Parathyroid adenoma (tissue), 2 donors: ENCODE measurements at regions not wholly inside any gene's neighbourhood (a gene's known extent, or its start where the extent isn't known, plus 50 kb on each side); places are given as distances from the start of the nearest gene placed in this dataset.

Source experiments
- H2AFZ ChIP-seq: fragments of 300-600 bp; sonication (generic); one replicate; pipeline ENCODE4 v1.7.0; 2017; ENCODE audit warnings: antibody characterized with exemption, mild to moderate bottlenecking
- H3K27ac ChIP-seq: fragments of 300-600 bp; sonication (generic); one replicate; pipeline ENCODE4 v1.7.0; 2017
- H3K27me3 ChIP-seq: fragments of 300-600 bp; sonication (generic); one replicate; pipeline ENCODE4 v1.7.0; 2017; ENCODE audit warnings: low read length; ENCODE audit not compliant: control insufficient read depth, insufficient read depth
- H3K36me3 ChIP-seq: fragments of 300-600 bp; sonication (generic); one replicate; pipeline ENCODE4 v1.7.0; 2017; ENCODE audit warnings: low read length; ENCODE audit not compliant: control insufficient read depth, insufficient read depth
- H3K4me1 ChIP-seq: fragments of 300-600 bp; sonication (generic); one replicate; pipeline ENCODE4 v1.7.0; 2017; ENCODE audit warnings: control low read depth
- H3K4me2 ChIP-seq: fragments of 300-600 bp; sonication (generic); one replicate; pipeline ENCODE4 v1.7.0; 2017; ENCODE audit warnings: low read length
- H3K4me3 ChIP-seq: fragments of 300-600 bp; sonication (generic); one replicate; pipeline ENCODE4 v1.7.0; 2017; ENCODE audit warnings: low read depth, low read length
- H3K79me2 ChIP-seq: fragments of 300-600 bp; sonication (generic); one replicate; pipeline ENCODE4 v1.7.0; 2017; ENCODE audit warnings: control low read depth
- H3K9ac ChIP-seq: fragments of 300-600 bp; sonication (generic); one replicate; pipeline ENCODE4 v1.7.0; 2017; ENCODE audit warnings: mild to moderate bottlenecking
- H3K9me3 ChIP-seq: fragments of 300-600 bp; sonication (generic); one replicate; pipeline ENCODE4 v1.7.0; 2017; ENCODE audit warnings: low read length; ENCODE audit not compliant: control insufficient read depth
- TF ChIP-seq, protein P1 (sequence below): fragments of 300-600 bp; sonication (generic); IDR thresholded peaks from one replicate; pipeline ENCODE4 v1.7.0; 2017; ENCODE audit warnings: antibody characterized with exemption, mild to moderate bottlenecking
- donor health status: primary hyperparathyroidism.

DNA sequence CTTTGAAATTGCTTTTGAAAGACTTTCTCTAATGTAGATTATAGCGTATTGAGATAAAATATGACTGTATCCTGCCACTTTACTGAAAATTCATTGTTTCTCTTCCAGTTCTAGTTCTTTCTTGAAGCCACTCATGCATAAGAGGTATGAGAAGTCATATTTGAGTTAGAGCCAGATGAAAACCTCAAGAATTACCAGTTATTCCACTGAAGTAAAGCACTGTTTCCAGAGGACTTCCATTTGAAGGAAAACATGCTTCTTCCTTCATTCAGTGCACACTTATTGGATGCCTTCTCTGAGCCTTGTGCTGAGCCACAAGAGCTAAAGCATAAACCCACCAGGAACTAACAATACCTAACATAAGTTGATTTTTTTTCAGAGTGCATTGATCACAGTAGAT is 513.4 kb downstream of the ZNF385D start:
- Histone ChIP-seq H3K4me1 (no peaks in the 10 kb centered on the region), H3K27ac (no peak overlapping the region), H2AFZ (no peak overlapping the region), H3K79me2 (no peaks in the 10 kb centered on the region), H3K9me3 (no peaks in the 10 kb centered on the region), H3K4me2 (no peak overlapping the region), H3K36me3 (no peaks in the 10 kb centered on the region), H3K9ac (no peak overlapping the region), H3K4me3 (no peak overlapping the region), H3K27me3 (no peaks in the 10 kb centered on the region)
- TF ChIP-seq, protein P1, sequence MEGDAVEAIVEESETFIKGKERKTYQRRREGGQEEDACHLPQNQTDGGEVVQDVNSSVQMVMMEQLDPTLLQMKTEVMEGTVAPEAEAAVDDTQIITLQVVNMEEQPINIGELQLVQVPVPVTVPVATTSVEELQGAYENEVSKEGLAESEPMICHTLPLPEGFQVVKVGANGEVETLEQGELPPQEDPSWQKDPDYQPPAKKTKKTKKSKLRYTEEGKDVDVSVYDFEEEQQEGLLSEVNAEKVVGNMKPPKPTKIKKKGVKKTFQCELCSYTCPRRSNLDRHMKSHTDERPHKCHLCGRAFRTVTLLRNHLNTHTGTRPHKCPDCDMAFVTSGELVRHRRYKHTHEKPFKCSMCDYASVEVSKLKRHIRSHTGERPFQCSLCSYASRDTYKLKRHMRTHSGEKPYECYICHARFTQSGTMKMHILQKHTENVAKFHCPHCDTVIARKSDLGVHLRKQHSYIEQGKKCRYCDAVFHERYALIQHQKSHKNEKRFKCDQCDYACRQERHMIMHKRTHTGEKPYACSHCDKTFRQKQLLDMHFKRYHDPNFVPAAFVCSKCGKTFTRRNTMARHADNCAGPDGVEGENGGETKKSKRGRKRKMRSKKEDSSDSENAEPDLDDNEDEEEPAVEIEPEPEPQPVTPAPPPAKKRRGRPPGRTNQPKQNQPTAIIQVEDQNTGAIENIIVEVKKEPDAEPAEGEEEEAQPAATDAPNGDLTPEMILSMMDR = no peak

DNA sequence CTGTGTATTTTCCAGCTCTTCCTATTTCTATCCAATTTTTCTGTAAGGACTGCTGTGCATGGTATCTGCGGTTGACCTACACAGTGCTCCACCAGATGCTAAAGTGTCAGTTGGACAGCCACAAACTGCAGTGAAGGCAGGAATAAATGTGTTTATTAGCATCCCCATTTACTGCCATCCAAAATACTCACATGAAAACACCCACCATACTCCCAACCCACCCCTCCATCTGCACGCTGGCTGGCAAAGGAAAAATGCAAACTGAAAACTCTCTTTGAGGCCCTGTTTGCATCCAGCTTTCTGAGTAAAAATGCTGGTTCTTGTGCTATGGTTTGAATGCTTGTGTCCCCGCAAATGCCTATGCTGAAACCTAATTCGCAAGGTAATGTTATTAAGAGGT is 515.5 kb downstream of the ZNF385D start:
- TF ChIP-seq, protein P1 = no peak
- no peaks in the 10 kb centered on the region for H3K79me2 ChIP-seq
- H2AFZ ChIP-seq = no peak overlapping the region
- no peaks in the 10 kb centered on the region for H3K27me3 ChIP-seq
- H3K4me3 ChIP-seq = no peak overlapping the region
- H3K9ac ChIP-seq = no peak overlapping the region
- no peaks in the 10 kb centered on the region for H3K36me3 ChIP-seq
- no peaks in the 10 kb centered on the region for H3K4me1 ChIP-seq
- H3K27ac ChIP-seq = no peak overlapping the region
- H3K4me2 ChIP-seq = no peak overlapping the region
- no peaks in the 10 kb centered on the region for H3K9me3 ChIP-seq

DNA sequence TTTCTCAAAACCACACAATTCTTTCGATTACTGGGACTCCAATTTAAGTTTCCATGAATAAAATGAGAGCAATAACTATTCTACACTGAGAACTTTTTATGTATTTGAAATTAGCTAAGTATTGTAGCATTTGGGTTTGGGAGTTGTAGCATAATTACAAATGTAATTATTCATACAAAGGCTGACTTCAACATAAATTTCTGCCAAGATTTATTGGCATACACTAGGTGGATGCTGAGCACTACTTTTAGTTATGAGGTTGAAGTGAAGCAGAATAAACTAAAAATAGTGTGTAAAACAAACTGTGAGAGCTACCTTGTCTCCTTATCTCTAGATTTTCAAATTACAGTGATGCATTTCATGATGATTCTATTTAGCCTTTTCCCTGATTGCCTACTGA is 516.1 kb downstream of the ZNF385D start:
- Histone ChIP-seq H3K27ac (no peak overlapping the region), H3K4me1 (no peaks in the 10 kb centered on the region), H2AFZ (no peak overlapping the region), H3K79me2 (no peaks in the 10 kb centered on the region), H3K4me2 (no peak overlapping the region), H3K27me3 (no peaks in the 10 kb centered on the region), H3K9me3 (no peaks in the 10 kb centered on the region), H3K36me3 (no peaks in the 10 kb centered on the region), H3K4me3 (no peak overlapping the region), H3K9ac (no peak overlapping the region)
- TF ChIP-seq, protein P1 = no peak

DNA sequence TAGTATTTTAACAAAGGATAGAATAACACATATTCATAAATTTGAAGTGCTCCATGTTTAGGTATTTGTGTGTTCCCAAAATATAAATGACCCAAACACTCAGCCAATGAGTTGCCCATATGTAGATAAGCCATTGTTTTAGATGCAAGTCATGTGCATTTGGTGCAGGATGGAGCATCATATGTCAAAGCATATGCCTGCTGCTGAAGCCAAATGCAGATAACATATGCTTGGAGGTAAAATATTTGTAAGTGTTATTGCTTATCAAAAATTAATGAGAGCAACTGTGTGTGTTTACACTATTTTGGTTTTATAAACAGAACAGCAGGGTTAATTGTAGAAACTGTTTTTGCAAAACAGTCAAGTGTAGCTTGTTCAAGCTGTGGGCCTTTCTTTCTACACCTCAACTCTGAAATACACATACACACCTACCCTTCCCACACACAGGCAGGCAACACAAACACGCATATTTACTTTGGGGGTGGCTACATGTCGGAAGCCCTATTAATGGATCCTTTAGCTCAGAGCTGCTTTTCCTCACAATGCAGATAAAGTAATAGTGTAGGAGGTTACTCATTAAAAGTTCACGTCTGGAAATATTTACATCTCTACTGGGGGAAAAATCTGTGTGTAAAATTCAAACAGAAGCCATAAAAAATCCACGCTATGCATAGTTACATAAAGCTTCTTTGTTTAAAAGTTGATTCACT is 521.4 kb downstream of the ZNF385D start:
- Histone ChIP-seq H3K4me3 (no peak overlapping the region), H2AFZ (no peak overlapping the region), H3K27ac (no peak overlapping the region), H3K79me2 (no peaks in the 10 kb centered on the region), H3K9ac (no peak overlapping the region), H3K4me2 (no peak overlapping the region), H3K36me3 (no peaks in the 10 kb centered on the region), H3K9me3 (no peaks in the 10 kb centered on the region), H3K4me1 (no peaks in the 10 kb centered on the region), H3K27me3 (no peaks in the 10 kb centered on the region)
- TF ChIP-seq, protein P1 = no peak

DNA sequence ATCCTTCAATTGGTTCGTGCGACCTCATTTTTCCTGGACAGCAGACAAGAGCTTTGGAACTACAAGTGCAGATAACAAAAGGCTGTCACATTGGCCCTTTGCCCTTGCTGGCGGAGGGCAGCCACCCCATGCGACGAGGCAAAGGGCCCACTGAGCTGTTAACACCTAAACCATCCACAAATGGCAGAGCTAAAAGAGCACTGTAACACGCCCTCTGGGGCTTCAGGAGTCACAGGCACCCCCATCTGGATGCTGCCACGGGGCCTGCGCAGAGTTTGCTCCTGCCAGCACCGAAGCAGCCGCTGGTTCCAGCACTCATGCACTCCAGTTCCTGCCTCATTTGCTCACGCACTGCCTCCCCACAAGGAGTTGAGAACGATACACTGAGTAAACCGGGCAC is 524.9 kb downstream of the ZNF385D start:
- no peaks in the 10 kb centered on the region for H3K79me2 ChIP-seq
- no peaks in the 10 kb centered on the region for H3K4me1 ChIP-seq
- no peaks in the 10 kb centered on the region for H3K27me3 ChIP-seq
- TF ChIP-seq, protein P1 = no peak
- no peak overlapping the region for H3K4me2 ChIP-seq
- no peak overlapping the region for H3K9ac ChIP-seq
- H3K36me3 ChIP-seq = no peaks in the 10 kb centered on the region
- no peak overlapping the region for H3K4me3 ChIP-seq
- no peak overlapping the region for H2AFZ ChIP-seq
- no peak overlapping the region for H3K27ac ChIP-seq
- H3K9me3 ChIP-seq = no peaks in the 10 kb centered on the region
